SK-N-SH (cell line): ENCODE measurements at regions not wholly inside any gene's neighbourhood (a gene's known extent, or its start where the extent isn't known, plus 50 kb on each side); places are given as distances from the start of the nearest gene placed in this dataset.

Source experiments
- CTCF ChIA-PET: fragments of 300-600, 350-600 bp; formaldehyde crosslinking; extraction: SDS; loops from one replicate; lab custom pipeline; 2021; lab: Yijun Ruan, JAX
- POLR2A ChIA-PET: fragments of 350-600 bp; sonication (Branson Sonifier 250); formaldehyde crosslinking; extraction: SDS; loops from one replicate; lab custom pipeline; 2020; ENCODE audit warnings: antibody characterized with exemption, inconsistent platforms; lab: Yijun Ruan, JAX
- DNase-seq: peaks from one replicate; pipeline ENCODE4 v3.0.0; 2012
- H2AFZ ChIP-seq: fragments of 200-600 bp; sonication (generic); 2 replicates; pipeline ENCODE4 v1.8.1; 2016; ENCODE audit warnings: antibody characterized with exemption, mild to moderate bottlenecking, low read depth
- H3F3A ChIP-seq: fragments of 200-600 bp; sonication (generic); replicated peaks from 2 replicates; pipeline ENCODE3; 2016; ENCODE audit warnings: antibody characterized with exemption, mild to moderate bottlenecking; ENCODE audit not compliant: insufficient read depth
- H3K27ac ChIP-seq, 2 experiments: fragments of 200-500 bp in 1 of 2; fragments of 200-600 bp in 1 of 2; sonication (Bioruptor generic) in 1 of 2; sonication (generic), shearing (Covaris generic) in 1 of 2; 2 replicates each; pipeline versions ENCODE4 v1.5.1 to v1.6.1; 2014 to 2016; ENCODE audit warnings: low read depth in 2 of 2, inconsistent platforms in 1 of 2, low read length in 1 of 2, mild to moderate bottlenecking in 1 of 2, mixed read lengths in 1 of 2
- H3K27me3 ChIP-seq: fragments of 200-600 bp; sonication (generic), shearing (Covaris generic); 2 replicates; pipeline ENCODE4 v1.6.1; 2016; ENCODE audit warnings: mixed run types; ENCODE audit not compliant: insufficient read depth
- H3K36me3 ChIP-seq, 2 experiments: fragments of 200-500 bp in 1 of 2; fragments of 200-600 bp in 1 of 2; sonication (Bioruptor generic) in 1 of 2; sonication (generic) in 1 of 2; replicated peaks in 1 of 2; 2 replicates each; pipeline versions ENCODE3 to v1.5.1; 2014 to 2016; ENCODE audit warnings: low read length in 1 of 2, mild to moderate bottlenecking in 1 of 2; ENCODE audit not compliant: insufficient read depth in 2 of 2, control insufficient read depth in 1 of 2
- H3K4me1 ChIP-seq, 2 experiments: fragments of 200-500 bp in 1 of 2; fragments of 200-600 bp in 1 of 2; sonication (Bioruptor generic) in 1 of 2; sonication (generic), shearing (Covaris generic) in 1 of 2; 2 replicates each; pipeline versions ENCODE4 v1.5.1 to v1.6.1; 2014 to 2016; ENCODE audit warnings: low read depth in 1 of 2, low read length in 1 of 2, mixed run types in 1 of 2; ENCODE audit not compliant: insufficient read depth in 2 of 2, control insufficient read depth in 1 of 2
- H3K4me2 ChIP-seq: fragments of 200-600 bp; sonication (generic), shearing (Covaris generic); 2 replicates; pipeline ENCODE4 v1.6.1; 2017; ENCODE audit warnings: mixed run types
- H3K4me3 ChIP-seq, 2 experiments: fragments of 200-500 bp in 1 of 2; fragments of 200-600 bp in 1 of 2; sonication (Bioruptor generic) in 1 of 2; sonication (generic), shearing (Covaris generic) in 1 of 2; 2 replicates each; pipeline versions ENCODE4 v1.5.1 to v1.8.1; 2014 to 2016; ENCODE audit warnings: low read depth in 2 of 2, inconsistent platforms in 1 of 2, low read length in 1 of 2, mild to moderate bottlenecking in 1 of 2, mixed read lengths in 1 of 2, moderate library complexity in 1 of 2
- H3K79me2 ChIP-seq: fragments of 200-600 bp; sonication (generic); 2 replicates; pipeline ENCODE4 v1.8.1; 2017; ENCODE audit warnings: mild to moderate bottlenecking; ENCODE audit not compliant: insufficient read depth
- H3K9ac ChIP-seq: fragments of 200-600 bp; sonication (generic); 2 replicates; pipeline ENCODE4 v1.6.1; 2017; ENCODE audit warnings: mixed run types
- H3K9me2 ChIP-seq: fragments of 200-600 bp; sonication (generic); 2 replicates; pipeline ENCODE4 v1.6.1; 2017; ENCODE audit warnings: mixed run types
- H3K9me3 ChIP-seq: fragments of 200-600 bp; sonication (generic); 2 replicates; pipeline ENCODE4 v1.6.1; 2017; ENCODE audit warnings: mixed run types, mild to moderate bottlenecking, moderate library complexity
- H4K20me1 ChIP-seq: fragments of 200-600 bp; sonication (generic); 2 replicates; pipeline ENCODE4 v1.6.1; 2017; ENCODE audit warnings: mild to moderate bottlenecking, mixed run types; ENCODE audit not compliant: insufficient read depth
- CHD2 ChIP-seq: fragments of 150-350 bp; IDR thresholded peaks from 2 replicates; pipeline ENCODE4 v1.6.1; 2018; ENCODE audit warnings: low read length; ENCODE audit not compliant: partially characterized antibody
- EP300 ChIP-seq, 2 experiments: IDR thresholded peaks; 2 replicates each; pipeline versions ENCODE4 v1.4.0 to v1.6.1; 2012; ENCODE audit warnings: borderline replicate concordance in 1 of 2, low read depth in 1 of 2, low read length in 1 of 2
- EZH2phosphoT487 ChIP-seq: fragments of 200-600 bp; sonication (generic); IDR thresholded peaks from 2 replicates; pipeline ENCODE4 v1.6.1; 2017; ENCODE audit warnings: low read depth, mixed run types, mild to moderate bottlenecking, antibody characterized with exemption, moderate library complexity, borderline replicate concordance
- FOSL2 ChIP-seq: IDR thresholded peaks from 2 replicates; pipeline ENCODE4 v1.4.0; 2012; ENCODE audit warnings: low read depth, mild to moderate bottlenecking, moderate library complexity, borderline replicate concordance
- FOXJ3 ChIP-seq: sonication (generic); formaldehyde crosslinking; IDR thresholded peaks from 2 replicates; pipeline ENCODE4 v1.5.1; 2020; ENCODE audit warnings: mild to moderate bottlenecking, missing genetic modification reagents
- FOXM1 ChIP-seq: IDR thresholded peaks from 2 replicates; pipeline ENCODE4 v1.4.0; 2012; ENCODE audit warnings: low read depth, mild to moderate bottlenecking
- GABPA ChIP-seq: IDR thresholded peaks from 2 replicates; pipeline ENCODE4 v1.4.0; 2012; ENCODE audit warnings: low read depth, mild to moderate bottlenecking
- GATA2 ChIP-seq: sonication (generic); formaldehyde crosslinking; IDR thresholded peaks from 2 replicates; pipeline ENCODE4 v1.5.0; 2020; ENCODE audit warnings: mild to moderate bottlenecking, missing genetic modification reagents
- MEF2A ChIP-seq: IDR thresholded peaks from 2 replicates; pipeline ENCODE4 v1.4.0; 2012; ENCODE audit warnings: low read depth, borderline replicate concordance
- MXI1 ChIP-seq: IDR thresholded peaks from 2 replicates; pipeline ENCODE4 v1.6.1; 2012; ENCODE audit warnings: mild to moderate bottlenecking, low read depth, low read length, improper control_type of control experiment
- NFIC ChIP-seq: IDR thresholded peaks from 2 replicates; pipeline ENCODE4 v1.4.0; 2012; ENCODE audit warnings: borderline replicate concordance
- NRF1 ChIP-seq: IDR thresholded peaks from 2 replicates; pipeline ENCODE4 v1.6.1; 2012; ENCODE audit warnings: low read depth, mild to moderate bottlenecking, low read length
- RFX5 ChIP-seq: IDR thresholded peaks from 2 replicates; pipeline ENCODE4 v1.6.1; 2012; ENCODE audit warnings: mild to moderate bottlenecking, improper control_type of control experiment, low read length
- SMC3 ChIP-seq: IDR thresholded peaks from 2 replicates; pipeline ENCODE4 v1.6.1; 2012; ENCODE audit warnings: low read depth, low read length, improper control_type of control experiment
- YY1 ChIP-seq: IDR thresholded peaks from 2 replicates; pipeline ENCODE4 v1.4.0; 2012; ENCODE audit warnings: low read depth, mild to moderate bottlenecking
- WGBS: methylation state at CpG from one replicate; pipeline ENCODE4 v1.1.6; 2017; ENCODE audit warnings: low lambda C conversion rate; 5-methylcytosine and 5-hydroxymethylcytosine counted together
- TF ChIP-seq, protein P1 (sequence below): IDR thresholded peaks from 2 replicates; pipeline ENCODE4 v1.6.1; 2012; ENCODE audit warnings: mild to moderate bottlenecking, low read depth, low read length, moderate library complexity
- TF ChIP-seq, protein P2 (sequence below): fragments of 200-600 bp; sonication (generic); IDR thresholded peaks from 2 replicates; pipeline ENCODE4 v1.6.1; 2017; ENCODE audit warnings: antibody characterized with exemption, mild to moderate bottlenecking, moderate library complexity
- TF ChIP-seq, protein P3 (sequence below): IDR thresholded peaks from 2 replicates; pipeline ENCODE4 v1.4.0; 2012; ENCODE audit warnings: low read depth, borderline replicate concordance
- TF ChIP-seq, protein P4 (sequence below): IDR thresholded peaks from 2 replicates; pipeline ENCODE4 v1.4.0; 2012; ENCODE audit warnings: low read depth

DNA sequence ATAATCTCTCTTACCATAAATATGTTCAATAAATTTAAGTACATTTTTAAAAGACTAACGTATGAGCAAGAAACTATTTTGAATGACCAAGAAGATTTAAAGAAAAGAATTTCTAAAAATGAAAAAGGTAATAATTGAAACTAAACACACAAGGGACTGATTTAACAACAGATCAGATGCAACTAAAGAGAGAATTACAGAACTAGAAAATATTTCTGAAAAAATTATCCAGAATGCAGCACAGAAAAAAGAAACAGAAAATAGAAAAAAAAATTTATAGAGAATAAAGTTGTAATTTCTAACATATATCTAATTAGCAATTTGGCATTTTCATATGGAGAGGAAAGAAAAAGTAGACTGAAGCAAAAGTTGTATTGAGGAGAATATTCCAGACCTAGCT, 269.3 kb downstream of the TLE1 start:
- ChIA-PET POLR2A (no interaction called here), CTCF (no interaction called here)
- Histone ChIP-seq H3K4me3 (no peak overlapping the region), H3K79me2 (no peaks in the 10 kb centered on the region), H4K20me1 (no peaks in the 10 kb centered on the region), H3K9me2 (0 out of 2 replicates have a peak, but pooled peaks cover 3% of the 10 kb centered on the region), H3K9me3 (no peaks in the 10 kb centered on the region), H3K9ac (no peak overlapping the region), H2AFZ (no peak overlapping the region), H3K27ac (no peak overlapping the region), H3F3A (no peaks in the 10 kb centered on the region), H3K4me1 (peaks cover 0 to 3% of the 10 kb centered on the region in 2 experiments; a peak in 1 of 4 replicates), H3K36me3 (no peaks in the 10 kb centered on the region), H3K4me2 (no peak overlapping the region), H3K27me3 (no peaks in the 10 kb centered on the region)
- WGBS: 65% methylated on average over 1 of the region's 1 CpG
- no peak for DNase-seq
- TF ChIP-seq FOSL2 (no peak), MEF2A (no peak), FOXM1 (no peak), SMC3 (no peak), EZH2phosphoT487 (no peak), GATA2 (CRISPR knock-in tag) (no peak), GABPA (no peak)
- TF ChIP-seq, protein P1, sequence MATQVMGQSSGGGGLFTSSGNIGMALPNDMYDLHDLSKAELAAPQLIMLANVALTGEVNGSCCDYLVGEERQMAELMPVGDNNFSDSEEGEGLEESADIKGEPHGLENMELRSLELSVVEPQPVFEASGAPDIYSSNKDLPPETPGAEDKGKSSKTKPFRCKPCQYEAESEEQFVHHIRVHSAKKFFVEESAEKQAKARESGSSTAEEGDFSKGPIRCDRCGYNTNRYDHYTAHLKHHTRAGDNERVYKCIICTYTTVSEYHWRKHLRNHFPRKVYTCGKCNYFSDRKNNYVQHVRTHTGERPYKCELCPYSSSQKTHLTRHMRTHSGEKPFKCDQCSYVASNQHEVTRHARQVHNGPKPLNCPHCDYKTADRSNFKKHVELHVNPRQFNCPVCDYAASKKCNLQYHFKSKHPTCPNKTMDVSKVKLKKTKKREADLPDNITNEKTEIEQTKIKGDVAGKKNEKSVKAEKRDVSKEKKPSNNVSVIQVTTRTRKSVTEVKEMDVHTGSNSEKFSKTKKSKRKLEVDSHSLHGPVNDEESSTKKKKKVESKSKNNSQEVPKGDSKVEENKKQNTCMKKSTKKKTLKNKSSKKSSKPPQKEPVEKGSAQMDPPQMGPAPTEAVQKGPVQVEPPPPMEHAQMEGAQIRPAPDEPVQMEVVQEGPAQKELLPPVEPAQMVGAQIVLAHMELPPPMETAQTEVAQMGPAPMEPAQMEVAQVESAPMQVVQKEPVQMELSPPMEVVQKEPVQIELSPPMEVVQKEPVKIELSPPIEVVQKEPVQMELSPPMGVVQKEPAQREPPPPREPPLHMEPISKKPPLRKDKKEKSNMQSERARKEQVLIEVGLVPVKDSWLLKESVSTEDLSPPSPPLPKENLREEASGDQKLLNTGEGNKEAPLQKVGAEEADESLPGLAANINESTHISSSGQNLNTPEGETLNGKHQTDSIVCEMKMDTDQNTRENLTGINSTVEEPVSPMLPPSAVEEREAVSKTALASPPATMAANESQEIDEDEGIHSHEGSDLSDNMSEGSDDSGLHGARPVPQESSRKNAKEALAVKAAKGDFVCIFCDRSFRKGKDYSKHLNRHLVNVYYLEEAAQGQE: no peak
- TF ChIP-seq, protein P2, sequence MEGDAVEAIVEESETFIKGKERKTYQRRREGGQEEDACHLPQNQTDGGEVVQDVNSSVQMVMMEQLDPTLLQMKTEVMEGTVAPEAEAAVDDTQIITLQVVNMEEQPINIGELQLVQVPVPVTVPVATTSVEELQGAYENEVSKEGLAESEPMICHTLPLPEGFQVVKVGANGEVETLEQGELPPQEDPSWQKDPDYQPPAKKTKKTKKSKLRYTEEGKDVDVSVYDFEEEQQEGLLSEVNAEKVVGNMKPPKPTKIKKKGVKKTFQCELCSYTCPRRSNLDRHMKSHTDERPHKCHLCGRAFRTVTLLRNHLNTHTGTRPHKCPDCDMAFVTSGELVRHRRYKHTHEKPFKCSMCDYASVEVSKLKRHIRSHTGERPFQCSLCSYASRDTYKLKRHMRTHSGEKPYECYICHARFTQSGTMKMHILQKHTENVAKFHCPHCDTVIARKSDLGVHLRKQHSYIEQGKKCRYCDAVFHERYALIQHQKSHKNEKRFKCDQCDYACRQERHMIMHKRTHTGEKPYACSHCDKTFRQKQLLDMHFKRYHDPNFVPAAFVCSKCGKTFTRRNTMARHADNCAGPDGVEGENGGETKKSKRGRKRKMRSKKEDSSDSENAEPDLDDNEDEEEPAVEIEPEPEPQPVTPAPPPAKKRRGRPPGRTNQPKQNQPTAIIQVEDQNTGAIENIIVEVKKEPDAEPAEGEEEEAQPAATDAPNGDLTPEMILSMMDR: no peak

DNA sequence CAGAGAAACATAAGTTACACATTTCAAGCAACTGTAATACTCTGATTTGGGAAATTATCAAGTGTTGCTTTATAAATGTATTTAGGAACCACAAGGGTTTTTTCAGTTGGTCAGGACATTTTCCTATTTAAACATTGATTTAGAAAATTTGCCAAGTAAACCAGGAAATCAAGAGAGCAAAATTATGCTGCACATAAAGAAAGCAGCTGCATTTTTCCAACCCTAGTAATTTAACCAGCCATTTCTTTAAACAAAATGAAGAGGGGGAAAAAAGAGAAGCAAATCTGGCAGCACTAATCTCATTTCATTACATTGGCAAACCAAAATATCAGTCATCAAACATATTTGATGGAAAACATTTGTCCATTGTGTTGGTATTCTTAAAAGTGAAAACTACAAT, 271.4 kb downstream of the TLE1 start:
- ChIA-PET CTCF (no interaction called here), POLR2A (no interaction called here)
- no peaks in the 10 kb centered on the region for H3K36me3 ChIP-seq
- no peaks in the 10 kb centered on the region for H3K9me3 ChIP-seq
- H3K4me1 ChIP-seq: peaks cover 0 to 3% of the 10 kb centered on the region in 2 experiments; a peak in 1 of 4 replicates
- no peak overlapping the region for H3K9ac ChIP-seq
- H3K4me3 ChIP-seq: no peak overlapping the region
- no peak for DNase-seq
- no peaks in the 10 kb centered on the region for H4K20me1 ChIP-seq
- no peaks in the 10 kb centered on the region for H3K79me2 ChIP-seq
- no peaks in the 10 kb centered on the region for H3K27me3 ChIP-seq
- no peak overlapping the region for H2AFZ ChIP-seq
- no peak overlapping the region for H3K4me2 ChIP-seq
- no peaks in the 10 kb centered on the region for H3F3A ChIP-seq
- H3K9me2 ChIP-seq: no peaks in the 10 kb centered on the region
- H3K27ac ChIP-seq: no peak overlapping the region
- no peak for TF ChIP-seq NFIC
- TF ChIP-seq, protein P1: no peak
- TF ChIP-seq EP300 (IDR thresholded peaks at IDR 0.05; ENCODE audit: borderline replicate concordance in 1 of 2, low read depth in 1 of 2, low read length in 1 of 2): no peak
- TF ChIP-seq, protein P3, sequence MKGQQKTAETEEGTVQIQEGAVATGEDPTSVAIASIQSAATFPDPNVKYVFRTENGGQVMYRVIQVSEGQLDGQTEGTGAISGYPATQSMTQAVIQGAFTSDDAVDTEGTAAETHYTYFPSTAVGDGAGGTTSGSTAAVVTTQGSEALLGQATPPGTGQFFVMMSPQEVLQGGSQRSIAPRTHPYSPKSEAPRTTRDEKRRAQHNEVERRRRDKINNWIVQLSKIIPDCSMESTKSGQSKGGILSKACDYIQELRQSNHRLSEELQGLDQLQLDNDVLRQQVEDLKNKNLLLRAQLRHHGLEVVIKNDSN: no peak
- no peak for TF ChIP-seq CHD2
- TF ChIP-seq RFX5: no peak
- TF ChIP-seq GABPA: no peak
- no peak for TF ChIP-seq YY1
- no peak for TF ChIP-seq NRF1
- TF ChIP-seq FOXJ3 (CRISPR knock-in tag): no peak
- no peak for TF ChIP-seq MXI1
- TF ChIP-seq FOXM1: no peak
- TF ChIP-seq, protein P4, sequence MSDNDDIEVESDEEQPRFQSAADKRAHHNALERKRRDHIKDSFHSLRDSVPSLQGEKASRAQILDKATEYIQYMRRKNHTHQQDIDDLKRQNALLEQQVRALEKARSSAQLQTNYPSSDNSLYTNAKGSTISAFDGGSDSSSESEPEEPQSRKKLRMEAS: no peak
- no peak for TF ChIP-seq EZH2phosphoT487
